IMR-90 (cell line): ENCODE measurements at regions not wholly inside any gene's neighbourhood (a gene's known extent, or its start where the extent isn't known, plus 50 kb on each side); places are given as distances from the start of the nearest gene placed in this dataset.
A peak's percentile ranks its signal among the peaks of the same experiment; 100 is the strongest.

ENCODE experiments used
- ATAC-seq: fragments of 200-7000 bp; cut with Tn5 transposase; 2 replicates; pipeline ENCODE4 v1.9.1; 2020; ENCODE audit warnings: low read depth, mild to moderate bottlenecking, moderate library complexity
- BruUV-seq: library from RNA; stranded (reverse); fragments of 400-500 nt; replicated peaks from 2 replicates; lab custom pipeline; 2021; lab: Mats Ljungman, UMichigan
- CTCF ChIA-PET: fragments of 300-600 bp; formaldehyde crosslinking; extraction: SDS; loops from one replicate; lab custom pipeline; 2021; ENCODE audit warnings: antibody characterized with exemption; lab: Yijun Ruan, JAX
- POLR2A ChIA-PET: fragments of 300-600 bp; sonication (Branson Sonifier 250); formaldehyde crosslinking; loops from one replicate; lab custom pipeline; 2022; ENCODE audit warnings: antibody characterized with exemption; ENCODE audit not compliant: unreplicated experiment; lab: Charles Lee
- DNase-seq: peaks from one replicate; pipeline ENCODE4 v3.0.0; 2013
- H2AFZ ChIP-seq: replicated peaks from 2 replicates; pipeline ENCODE3; 2013; ENCODE audit warnings: low read length, mild to moderate bottlenecking; ENCODE audit not compliant: poor library complexity
- H2AK5ac ChIP-seq: 2 replicates; pipeline ENCODE4 v1.6.1; 2013; ENCODE audit warnings: low read depth, low read length, inconsistent platforms
- H2AK9ac ChIP-seq: replicated peaks from 2 replicates; pipeline ENCODE3; 2013; ENCODE audit warnings: mild to moderate bottlenecking, low read depth, low read length, moderate library complexity; ENCODE audit not compliant: poor library complexity
- H2BK120ac ChIP-seq: 2 replicates; pipeline ENCODE4 v1.6.1; 2013; ENCODE audit warnings: low read depth, low read length, inconsistent platforms
- H2BK15ac ChIP-seq: 3 replicates; pipeline ENCODE4 v1.6.1; 2013; ENCODE audit warnings: low read depth, low read length, inconsistent platforms
- H2BK20ac ChIP-seq: 2 replicates; pipeline ENCODE4 v1.6.1; 2013; ENCODE audit warnings: low read depth, mild to moderate bottlenecking, inconsistent platforms, low read length, moderate library complexity
- H2BK5ac ChIP-seq: 2 replicates; pipeline ENCODE4 v1.6.1; 2013; ENCODE audit warnings: mild to moderate bottlenecking, low read depth, low read length, inconsistent platforms; ENCODE audit not compliant: poor library complexity, severe bottlenecking
- H3K14ac ChIP-seq: replicated peaks from 2 replicates; pipeline ENCODE4 v1.6.1; 2013; ENCODE audit warnings: low read depth, low read length, inconsistent platforms
- H3K18ac ChIP-seq: 2 replicates; pipeline ENCODE4 v1.6.1; 2013; ENCODE audit warnings: low read depth, low read length, control low read depth
- H3K23ac ChIP-seq: 2 replicates; pipeline ENCODE4 v1.6.1; 2013; ENCODE audit warnings: low read depth, low read length, inconsistent platforms
- H3K27ac ChIP-seq: 2 replicates; pipeline ENCODE4 v1.5.1; 2013; ENCODE audit warnings: mild to moderate bottlenecking, control low read depth, low read length; ENCODE audit not compliant: insufficient read depth
- H3K27me3 ChIP-seq: 2 replicates; pipeline ENCODE4 v1.6.1; 2013; ENCODE audit warnings: low read length; ENCODE audit not compliant: control insufficient read depth, insufficient read depth
- H3K36me3 ChIP-seq: 2 replicates; pipeline ENCODE4 v1.6.1; 2013; ENCODE audit warnings: low read length, mixed read lengths; ENCODE audit not compliant: control insufficient read depth, insufficient read depth
- H3K4ac ChIP-seq: 2 replicates; pipeline ENCODE4 v1.6.1; 2013; ENCODE audit warnings: low read depth, low read length, inconsistent platforms
- H3K4me1 ChIP-seq: 2 replicates; pipeline ENCODE4 v1.6.1; 2013; ENCODE audit warnings: low read length, mixed read lengths; ENCODE audit not compliant: control insufficient read depth, insufficient read depth
- H3K4me2 ChIP-seq: 2 replicates; pipeline ENCODE4 v1.6.1; 2013; ENCODE audit warnings: low read depth, mild to moderate bottlenecking, control low read depth, low read length, moderate library complexity
- H3K4me3 ChIP-seq: 2 replicates; pipeline ENCODE4 v1.5.1; 2013; ENCODE audit warnings: low read depth, mild to moderate bottlenecking, control low read depth, low read length, moderate library complexity; ENCODE audit not compliant: insufficient read depth
- H3K56ac ChIP-seq: 2 replicates; pipeline ENCODE4 v1.6.1; 2013; ENCODE audit warnings: low read length, inconsistent platforms; ENCODE audit not compliant: insufficient read depth; ENCODE audit errors: extremely low read depth
- H3K79me1 ChIP-seq, 2 experiments: 2 replicates each; pipeline ENCODE4 v1.6.1; 2013; ENCODE audit warnings: low read length in 2 of 2, inconsistent platforms in 1 of 2, low read depth in 1 of 2
- H3K9ac ChIP-seq: 2 replicates; pipeline ENCODE4 v1.6.1; 2013; ENCODE audit warnings: low read depth, low read length, control low read depth
- H3K9me1 ChIP-seq: 2 replicates; pipeline ENCODE4 v1.6.1; 2013; ENCODE audit warnings: low read length, inconsistent platforms; ENCODE audit not compliant: insufficient read depth
- H3K9me3 ChIP-seq: 2 replicates; pipeline ENCODE4 v1.6.1; 2013; ENCODE audit warnings: low read length; ENCODE audit not compliant: control insufficient read depth, insufficient read depth
- H4K20me1 ChIP-seq: 2 replicates; pipeline ENCODE4 v1.6.1; 2013; ENCODE audit warnings: low read length, inconsistent platforms; ENCODE audit not compliant: insufficient read depth
- H4K5ac ChIP-seq: 2 replicates; pipeline ENCODE4 v1.6.1; 2013; ENCODE audit warnings: mild to moderate bottlenecking, low read depth, low read length, control low read depth
- H4K8ac ChIP-seq, 2 experiments: 2 replicates each; pipeline ENCODE4 v1.6.1; 2013; ENCODE audit warnings: low read depth in 2 of 2, low read length in 2 of 2, control low read depth in 1 of 2, inconsistent platforms in 1 of 2
- H4K91ac ChIP-seq: 2 replicates; pipeline ENCODE4 v1.6.1; 2013; ENCODE audit warnings: low read depth, low read length, inconsistent platforms; ENCODE audit not compliant: insufficient read depth
- BHLHE40 ChIP-seq: fragments of 150-350 bp; IDR thresholded peaks from 2 replicates; pipeline ENCODE4 v1.6.1; 2016; ENCODE audit warnings: mild to moderate bottlenecking, low read depth, low read length
- CEBPB ChIP-seq: IDR thresholded peaks from 2 replicates; pipeline ENCODE4 v1.6.1; 2012; ENCODE audit warnings: low read depth, low read length, improper control_type of control experiment
- CHD1 ChIP-seq: IDR thresholded peaks from 2 replicates; pipeline ENCODE4 v1.6.1; 2012; ENCODE audit warnings: low read depth, low read length, improper control_type of control experiment
- FOS ChIP-seq: fragments of 150-350 bp; IDR thresholded peaks from 2 replicates; pipeline ENCODE4 v1.6.1; 2016; ENCODE audit warnings: low read depth, low read length
- MAFK ChIP-seq: IDR thresholded peaks from 2 replicates; pipeline ENCODE4 v1.6.1; 2012; ENCODE audit warnings: low read depth, low read length, improper control_type of control experiment
- MAZ ChIP-seq: IDR thresholded peaks from 2 replicates; pipeline ENCODE4 v1.6.1; 2012; ENCODE audit warnings: low read depth, mild to moderate bottlenecking, low read length, improper control_type of control experiment, moderate library complexity, borderline replicate concordance
- MXI1 ChIP-seq: IDR thresholded peaks from 2 replicates; pipeline ENCODE4 v1.6.1; 2012; ENCODE audit warnings: low read depth, mild to moderate bottlenecking, low read length, moderate library complexity, borderline replicate concordance
- NFE2L2 ChIP-seq: fragments of 150-350 bp; IDR thresholded peaks from 2 replicates; pipeline ENCODE4 v1.6.1; 2016; ENCODE audit warnings: low read depth, mild to moderate bottlenecking, low read length
- POLR2A ChIP-seq: IDR thresholded peaks from 2 replicates; pipeline ENCODE4 v1.6.1; 2012; ENCODE audit warnings: mild to moderate bottlenecking, low read depth, low read length
- RAD21 ChIP-seq: IDR thresholded peaks from 2 replicates; pipeline ENCODE4 v1.6.1; 2012; ENCODE audit warnings: low read length, improper control_type of control experiment
- RCOR1 ChIP-seq: IDR thresholded peaks from 2 replicates; pipeline ENCODE4 v1.6.1; 2012; ENCODE audit warnings: mild to moderate bottlenecking, low read length, improper control_type of control experiment; ENCODE audit not compliant: insufficient replicate concordance
- RFX5 ChIP-seq: IDR thresholded peaks from 2 replicates; pipeline ENCODE4 v1.8.0; 2012; ENCODE audit warnings: low read depth, mild to moderate bottlenecking, low read length, moderate library complexity
- SMC3 ChIP-seq: fragments of 150-350 bp; IDR thresholded peaks from 2 replicates; pipeline ENCODE4 v1.6.1; 2016; ENCODE audit warnings: low read depth, mild to moderate bottlenecking, antibody characterized with exemption, low read length, moderate library complexity
- dilution Hi-C: fragments of 300-500 bp; cut with HindIII; formaldehyde crosslinking; loops from one replicate; pipeline ENCODE4 v1.14.3; 2018; ENCODE audit warnings: low sequenced_read_pairs; ENCODE audit not compliant: unreplicated experiment
- in situ Hi-C: fragments of 300-500 bp; cut with MboI; formaldehyde crosslinking; loops from 3 replicates; pipeline ENCODE4 v1.14.3; 2019; ENCODE audit warnings: low sequenced_read_pairs, inconsistent platforms, mixed read lengths
- intact Hi-C: fragments of 100-400 bp; cut with micrococcal nuclease; formaldehyde crosslinking; loops from 2 replicates; pipeline ENCODE4 v1.10.0; 2022
- TF ChIP-seq, protein P1 (sequence below): fragments of 150-350 bp; IDR thresholded peaks from 2 replicates; pipeline ENCODE4 v1.6.1; 2016; ENCODE audit warnings: low read depth, mild to moderate bottlenecking, low read length, moderate library complexity, borderline replicate concordance
- TF ChIP-seq, protein P2 (sequence below): conservative IDR thresholded peaks from 2 replicates; pipeline ENCODE4 v1.5.1; 2012; ENCODE audit warnings: mild to moderate bottlenecking, low read depth, low read length, improper control_type of control experiment
- TF ChIP-seq, protein P3 (sequence below): fragments of 150-350 bp; IDR thresholded peaks from 2 replicates; pipeline ENCODE4 v1.6.1; 2017; ENCODE audit warnings: mild to moderate bottlenecking, antibody characterized with exemption, low read length, low read depth

DNA sequence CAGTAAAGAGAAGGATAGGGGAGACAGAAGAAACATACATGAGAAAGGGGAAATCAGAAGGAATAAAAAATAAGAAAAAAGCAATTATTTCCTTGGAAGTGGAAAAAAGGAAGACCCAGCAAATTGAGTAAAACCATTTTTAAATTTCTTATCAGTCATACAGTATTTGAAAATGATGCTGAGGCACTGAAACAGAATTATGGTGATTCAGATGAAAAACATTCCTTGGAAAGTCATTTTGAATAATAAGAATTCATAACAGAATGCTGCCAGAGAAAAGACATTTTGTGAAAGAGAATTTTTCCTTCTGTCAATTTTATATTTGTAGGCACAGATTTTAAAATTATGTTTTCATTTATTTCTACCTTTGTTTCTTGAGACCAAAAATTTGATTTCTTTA lies 895.5 kb upstream of the EPHA5 start:
- CTCF ChIA-PET: no interaction called here
- ATAC-seq (no peak), DNase-seq (peak; percentile 11)
- H3K56ac ChIP-seq: no peak overlapping the region
- H2AK9ac ChIP-seq: no peak overlapping the region
- BruUV-seq: no TSS peak
- H2BK120ac ChIP-seq: peak overlapping the region; percentile 53; the same call in 1 of the 2 replicates
- intact Hi-C loops (no loop called here), in situ Hi-C loops (no loop called here), dilution Hi-C loops (no loop called here)
- no peaks in the 10 kb centered on the region for H3K27me3 ChIP-seq
- no peak overlapping the region for H3K9ac ChIP-seq
- no peaks in the 10 kb centered on the region for H3K9me1 ChIP-seq
- peak overlapping the region; percentile 77 for H2BK5ac ChIP-seq
- H3K4me2 ChIP-seq: no peak overlapping the region
- H4K8ac ChIP-seq: no peak overlapping the region; a peak in 1 of 4 replicates
- no peak overlapping the region for H2BK15ac ChIP-seq
- no peak overlapping the region for H2AK5ac ChIP-seq
- no peak overlapping the region for H3K14ac ChIP-seq
- no peak overlapping the region for H3K27ac ChIP-seq
- no peaks in the 10 kb centered on the region for H3K36me3 ChIP-seq
- no peaks in the 10 kb centered on the region for H3K79me1 ChIP-seq
- TF ChIP-seq BHLHE40: no peak
- no peak for TF ChIP-seq RAD21
- no peak for TF ChIP-seq MAFK
- TF ChIP-seq POLR2A: no peak
- no peak for TF ChIP-seq RFX5
- no peak for TF ChIP-seq MAZ
- TF ChIP-seq, protein P1, sequence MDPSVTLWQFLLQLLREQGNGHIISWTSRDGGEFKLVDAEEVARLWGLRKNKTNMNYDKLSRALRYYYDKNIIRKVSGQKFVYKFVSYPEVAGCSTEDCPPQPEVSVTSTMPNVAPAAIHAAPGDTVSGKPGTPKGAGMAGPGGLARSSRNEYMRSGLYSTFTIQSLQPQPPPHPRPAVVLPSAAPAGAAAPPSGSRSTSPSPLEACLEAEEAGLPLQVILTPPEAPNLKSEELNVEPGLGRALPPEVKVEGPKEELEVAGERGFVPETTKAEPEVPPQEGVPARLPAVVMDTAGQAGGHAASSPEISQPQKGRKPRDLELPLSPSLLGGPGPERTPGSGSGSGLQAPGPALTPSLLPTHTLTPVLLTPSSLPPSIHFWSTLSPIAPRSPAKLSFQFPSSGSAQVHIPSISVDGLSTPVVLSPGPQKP: no peak
- TF ChIP-seq, protein P2, sequence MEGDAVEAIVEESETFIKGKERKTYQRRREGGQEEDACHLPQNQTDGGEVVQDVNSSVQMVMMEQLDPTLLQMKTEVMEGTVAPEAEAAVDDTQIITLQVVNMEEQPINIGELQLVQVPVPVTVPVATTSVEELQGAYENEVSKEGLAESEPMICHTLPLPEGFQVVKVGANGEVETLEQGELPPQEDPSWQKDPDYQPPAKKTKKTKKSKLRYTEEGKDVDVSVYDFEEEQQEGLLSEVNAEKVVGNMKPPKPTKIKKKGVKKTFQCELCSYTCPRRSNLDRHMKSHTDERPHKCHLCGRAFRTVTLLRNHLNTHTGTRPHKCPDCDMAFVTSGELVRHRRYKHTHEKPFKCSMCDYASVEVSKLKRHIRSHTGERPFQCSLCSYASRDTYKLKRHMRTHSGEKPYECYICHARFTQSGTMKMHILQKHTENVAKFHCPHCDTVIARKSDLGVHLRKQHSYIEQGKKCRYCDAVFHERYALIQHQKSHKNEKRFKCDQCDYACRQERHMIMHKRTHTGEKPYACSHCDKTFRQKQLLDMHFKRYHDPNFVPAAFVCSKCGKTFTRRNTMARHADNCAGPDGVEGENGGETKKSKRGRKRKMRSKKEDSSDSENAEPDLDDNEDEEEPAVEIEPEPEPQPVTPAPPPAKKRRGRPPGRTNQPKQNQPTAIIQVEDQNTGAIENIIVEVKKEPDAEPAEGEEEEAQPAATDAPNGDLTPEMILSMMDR: no peak
- no peak for TF ChIP-seq CEBPB
- TF ChIP-seq, protein P3, sequence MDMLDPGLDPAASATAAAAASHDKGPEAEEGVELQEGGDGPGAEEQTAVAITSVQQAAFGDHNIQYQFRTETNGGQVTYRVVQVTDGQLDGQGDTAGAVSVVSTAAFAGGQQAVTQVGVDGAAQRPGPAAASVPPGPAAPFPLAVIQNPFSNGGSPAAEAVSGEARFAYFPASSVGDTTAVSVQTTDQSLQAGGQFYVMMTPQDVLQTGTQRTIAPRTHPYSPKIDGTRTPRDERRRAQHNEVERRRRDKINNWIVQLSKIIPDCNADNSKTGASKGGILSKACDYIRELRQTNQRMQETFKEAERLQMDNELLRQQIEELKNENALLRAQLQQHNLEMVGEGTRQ: no peak
- no peak for TF ChIP-seq SMC3
- no peak for TF ChIP-seq MXI1
- TF ChIP-seq FOS: no peak
- no peak for TF ChIP-seq CHD1
- TF ChIP-seq RCOR1: no peak
- no peak for TF ChIP-seq NFE2L2
- no peak overlapping the region; the same call in 1 of the 2 replicates for H3K4ac ChIP-seq
- no peak overlapping the region for H4K91ac ChIP-seq
- H4K5ac ChIP-seq: no peak overlapping the region
- no peak overlapping the region for H2BK20ac ChIP-seq
- no peaks in the 10 kb centered on the region; the same call in 1 of the 2 replicates for H3K4me1 ChIP-seq
- H3K23ac ChIP-seq: no peak overlapping the region
- no peak overlapping the region for H2AFZ ChIP-seq
- POLR2A ChIA-PET: no interaction called here
- H3K18ac ChIP-seq: no peak overlapping the region; the same call in 1 of the 2 replicates
- H4K20me1 ChIP-seq: no peaks in the 10 kb centered on the region
- H3K4me3 ChIP-seq: no peak overlapping the region
- no peaks in the 10 kb centered on the region for H3K9me3 ChIP-seq
